H1 (cell line): ENCODE measurements at regions not wholly inside any gene's neighbourhood (a gene's known extent, or its start where the extent isn't known, plus 50 kb on each side); places are given as distances from the start of the nearest gene placed in this dataset.

Experiments used
- CBX8 ChIP-seq: fragments of 300-800, 300-1000 bp; sonication (generic); IDR thresholded peaks from 2 replicates; pipeline ENCODE4 v1.7.1; 2016; ENCODE audit warnings: low read depth, low read length, borderline replicate concordance
- CHD1 ChIP-seq: IDR thresholded peaks from 2 replicates; pipeline ENCODE4 v1.6.1; 2012; ENCODE audit warnings: low read depth, low read length, improper control_type of control experiment
- NANOG ChIP-seq: IDR thresholded peaks from 2 replicates; pipeline ENCODE4 v1.6.1; 2011; ENCODE audit warnings: low read length, low read depth, mild to moderate bottlenecking, inconsistent platforms; ENCODE audit not compliant: insufficient read depth, poor library complexity, severe bottlenecking
- TF ChIP-seq, protein P1 (sequence below): IDR thresholded peaks from 2 replicates; pipeline ENCODE4 v1.6.1; 2012; ENCODE audit warnings: inconsistent platforms

- TF ChIP-seq CHD1, result no peak
- no peak for TF ChIP-seq NANOG
- TF ChIP-seq, protein P1, sequence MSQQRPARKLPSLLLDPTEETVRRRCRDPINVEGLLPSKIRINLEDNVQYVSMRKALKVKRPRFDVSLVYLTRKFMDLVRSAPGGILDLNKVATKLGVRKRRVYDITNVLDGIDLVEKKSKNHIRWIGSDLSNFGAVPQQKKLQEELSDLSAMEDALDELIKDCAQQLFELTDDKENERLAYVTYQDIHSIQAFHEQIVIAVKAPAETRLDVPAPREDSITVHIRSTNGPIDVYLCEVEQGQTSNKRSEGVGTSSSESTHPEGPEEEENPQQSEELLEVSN, result no peak
- no peak for TF ChIP-seq CBX8
- TF ChIP-seq, all 59 proteins: peak for 0
Measured at GRCh38 chr1:228653748-228654147, 81.5 kb upstream of the RHOU start (continued).
